ENCODE measurements at regions not wholly inside any gene's neighbourhood (a gene's known extent, or its start where the extent isn't known, plus 50 kb on each side); places are given as distances from the start of the nearest gene placed in this dataset.
"Not testable (repeated sequence)": the region's sequence is repeated elsewhere in the genome, so short reads cannot be mapped to it uniquely, and the experiment has no call there.

- DNase-seq: no peak
Observed at GRCh38 chr7:50854247-50854646, 71.6 kb upstream of the GRB10 start.

GRCh38 chr7:50853311-50853710, 70.6 kb upstream of the GRB10 start:
- no peak for DNase-seq

GRCh38 chr7:50852901-50853300, 70.2 kb upstream of the GRB10 start:
- no peak for DNase-seq

GRCh38 chr7:50851891-50852290, 69.2 kb upstream of the GRB10 start:
- DNase-seq: no peak

- DNase-seq: no peak
Observed at GRCh38 chr7:50851451-50851850, 68.8 kb upstream of the GRB10 start.

GRCh38 chr7:50849991-50850390, 67.3 kb upstream of the GRB10 start:
- no peak for DNase-seq

GRCh38 chr7:50848203-50848602, 65.5 kb upstream of the GRB10 start:
- DNase-seq: no peak

GRCh38 chr7:50844861-50845260, 62.2 kb upstream of the GRB10 start:
- not testable (repeated sequence) for DNase-seq

GRCh38 chr7:50842041-50842440, 59.3 kb upstream of the GRB10 start:
- DNase-seq: no peak

- DNase-seq: no peak
Observed at GRCh38 chr7:50838675-50839377, 56.1 kb upstream of the GRB10 start.

GRCh38 chr7:50837965-50838364, 55.3 kb upstream of the GRB10 start:
- no peak for DNase-seq

- no peak for DNase-seq
Observed at GRCh38 chr7:50836646-50837045, 54.0 kb upstream of the GRB10 start.

- no peak for DNase-seq
Observed at GRCh38 chr7:50835156-50835555, 52.5 kb upstream of the GRB10 start.

GRCh38 chr7:50834679-50835078, 52.0 kb upstream of the GRB10 start:
- DNase-seq: no peak

- DNase-seq: no peak
Observed at GRCh38 chr7:50834031-50834535, 51.4 kb upstream of the GRB10 start.

GRCh38 chr7:50832744-50833143, 50.0 kb upstream of the GRB10 start:
- DNase-seq: no peak

Measured in activated T-cell treated with anti-CD3 and anti-CD28 coated beads for 4 hours (primary cell).